GM21447 (cell line): ENCODE measurements at regions not wholly inside any gene's neighbourhood (a gene's known extent, or its start where the extent isn't known, plus 50 kb on each side); places are given as distances from the start of the nearest gene placed in this dataset.
"Not testable (repeated sequence)": the region's sequence is repeated elsewhere in the genome, so short reads cannot be mapped to it uniquely, and the experiment has no call there.

ENCODE experiments used
- ATAC-seq: cut with Tn5 transposase; IDR thresholded peaks from one replicate; pipeline ENCODE4 v1.9.1; 2021; ENCODE audit not compliant: unreplicated experiment

DNA sequence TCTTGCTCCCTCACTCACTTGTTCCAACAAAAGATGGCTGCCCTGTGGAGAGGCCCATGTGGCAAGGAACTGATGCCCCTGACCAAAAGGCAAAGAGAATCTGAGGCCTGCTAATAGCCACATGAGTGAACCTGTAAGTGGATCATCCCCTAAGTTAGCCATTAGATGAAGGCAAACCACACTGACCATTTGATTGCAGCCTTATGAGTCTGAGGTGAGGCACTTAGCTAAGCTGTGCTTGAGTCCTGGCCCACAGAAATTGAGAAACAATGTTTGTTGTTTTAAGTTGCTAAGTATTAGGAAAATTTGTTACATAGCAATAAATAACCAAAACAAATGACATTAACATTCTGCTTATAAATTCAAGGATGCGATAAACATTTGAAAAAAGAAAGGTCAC is 100.1 kb upstream of the BET1 start:
- ATAC-seq: no peak

DNA sequence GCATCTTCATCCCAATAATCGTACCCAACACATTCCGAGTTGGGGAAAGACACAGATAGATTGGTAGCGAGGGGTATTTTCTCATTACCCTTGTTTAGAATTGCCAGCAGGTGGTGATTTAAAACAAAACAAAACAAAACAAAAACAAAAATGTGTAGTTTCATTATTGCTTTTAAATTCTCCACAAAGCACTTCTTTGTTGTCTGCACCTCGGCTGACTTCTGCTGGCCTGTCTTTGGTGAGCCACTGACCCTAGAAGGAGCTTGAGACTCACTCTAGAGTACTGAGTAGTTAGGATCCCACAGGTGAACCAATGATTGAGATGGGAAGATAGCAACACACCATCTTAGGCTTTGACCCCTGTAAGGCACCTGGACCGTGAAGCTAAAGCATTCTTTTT is 105.4 kb upstream of the BET1 start:
- ATAC-seq: no peak

DNA sequence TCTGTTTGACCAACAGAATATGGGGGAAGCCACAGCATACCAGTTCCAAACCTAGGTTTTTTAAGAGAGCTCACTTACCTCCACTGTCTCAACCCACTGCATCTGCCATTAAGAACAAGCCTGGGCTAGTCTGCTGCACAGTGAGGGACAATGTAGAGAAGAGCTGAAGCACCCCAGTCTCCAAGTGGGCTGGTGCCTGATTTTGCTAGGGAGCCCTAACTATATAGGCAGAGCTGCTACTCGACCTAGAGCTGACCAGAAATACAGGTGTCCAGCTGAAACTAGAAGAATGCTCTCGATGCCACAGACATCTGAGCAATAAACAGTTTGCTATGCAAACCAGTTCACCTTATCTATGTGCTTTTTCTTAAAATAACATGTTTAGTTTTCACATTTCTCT is 106.9 kb upstream of the BET1 start:
- no peak for ATAC-seq

DNA sequence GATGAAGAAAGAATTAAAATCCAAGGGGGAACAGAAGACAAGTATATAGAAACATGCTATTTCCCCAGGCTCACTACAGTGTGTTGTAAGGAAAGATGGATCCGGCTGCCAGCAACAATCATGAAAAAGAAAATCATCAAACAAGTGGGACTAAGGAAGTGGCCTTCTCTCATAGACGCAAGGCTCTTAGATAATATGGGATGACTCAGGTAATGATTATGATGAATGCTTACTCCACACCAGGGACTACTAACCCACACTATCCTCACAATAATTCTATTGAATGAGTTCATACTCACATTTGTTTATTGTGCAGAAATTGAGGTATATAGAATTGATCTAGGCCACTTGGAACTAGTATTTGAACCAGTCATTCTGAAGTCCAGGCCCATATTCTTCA is 111.2 kb upstream of the BET1 start:
- no peak for ATAC-seq

DNA sequence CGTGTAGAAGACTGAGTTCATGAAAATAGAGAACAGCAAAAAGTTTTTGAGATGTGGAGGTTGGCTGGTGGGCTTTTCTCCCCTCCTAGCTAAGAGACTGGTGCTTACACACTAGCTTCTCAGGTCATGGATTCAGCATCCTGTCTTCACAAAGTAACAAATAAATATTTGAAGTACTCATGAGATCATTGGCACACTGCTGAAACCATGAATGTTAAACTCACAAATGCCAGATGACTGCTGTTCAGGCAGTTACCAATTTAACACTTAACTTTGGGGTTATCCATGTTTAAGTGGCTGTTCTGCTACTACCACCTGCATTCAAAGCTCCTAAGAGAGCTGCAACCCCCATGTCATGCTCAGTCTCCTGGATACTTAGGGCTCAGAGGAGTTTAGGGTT is 119.0 kb upstream of the BET1 start:
- no peak for ATAC-seq

DNA sequence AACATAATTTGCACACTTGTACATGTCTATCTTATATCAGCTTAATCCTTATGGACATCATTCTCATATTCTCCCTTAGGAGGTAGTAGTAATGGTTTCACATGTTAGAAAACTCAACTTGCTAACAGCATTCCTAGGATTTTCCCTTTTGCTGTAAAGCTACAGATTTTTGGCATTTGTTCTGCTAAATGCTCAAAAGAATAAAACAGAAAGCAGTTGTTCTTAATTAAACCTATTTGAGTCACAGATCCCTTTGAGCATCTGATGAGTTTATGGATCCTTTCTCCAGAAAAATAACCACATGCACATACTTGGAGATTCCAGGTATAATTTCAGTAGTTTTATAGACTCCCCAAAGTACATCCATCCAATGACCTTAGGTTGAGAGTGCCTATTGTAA is 122.9 kb upstream of the BET1 start:
- ATAC-seq: no peak

DNA sequence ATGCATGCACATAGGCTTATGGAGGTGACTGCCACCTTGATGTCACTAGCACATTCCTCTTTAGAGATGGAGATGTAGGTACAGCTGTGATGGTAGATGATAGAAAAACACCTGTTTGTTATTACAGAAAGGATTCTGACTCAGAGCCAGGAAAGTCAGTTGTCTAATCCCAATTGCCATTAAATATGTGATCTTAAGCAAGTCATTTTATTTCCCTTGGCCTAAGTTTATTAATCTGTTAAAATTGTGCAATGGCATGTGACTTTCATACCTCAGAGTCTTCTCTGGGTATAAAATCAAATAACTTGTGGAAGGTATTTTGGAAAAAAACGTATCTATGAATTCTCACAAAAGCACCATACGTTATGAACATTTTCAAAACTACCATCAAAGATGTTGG is 123.9 kb upstream of the BET1 start:
- ATAC-seq: no peak

DNA sequence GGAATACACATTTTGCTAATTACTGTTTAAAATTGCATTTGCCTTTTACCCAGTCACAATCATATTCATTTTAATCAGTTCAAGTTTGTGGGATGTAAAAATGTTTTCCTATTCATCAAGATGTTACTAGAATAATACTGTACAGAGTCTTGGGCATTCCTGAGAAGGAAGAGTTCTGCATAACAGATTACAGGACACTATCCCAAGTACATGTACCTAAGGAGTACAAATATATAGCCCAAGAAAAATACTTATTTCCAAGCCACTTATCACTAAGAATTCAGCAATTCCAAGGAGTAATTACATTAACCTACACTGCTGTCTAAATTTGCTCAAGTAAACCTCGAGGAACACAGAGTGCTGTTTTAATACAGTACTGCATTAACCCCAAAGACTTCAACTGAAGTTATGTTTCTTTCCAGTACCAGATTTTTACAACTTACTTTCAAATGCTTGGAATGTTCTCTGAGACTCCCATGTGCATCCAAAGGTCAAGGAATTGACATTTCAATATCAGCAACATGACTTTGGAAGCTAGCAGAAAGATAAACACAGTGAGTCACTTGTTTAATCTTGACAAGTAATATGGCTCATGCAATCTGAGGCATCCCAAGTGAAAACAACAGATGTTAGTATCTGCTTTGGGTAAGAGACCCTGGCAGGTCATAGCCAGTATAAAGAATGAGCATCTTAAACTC is 125.4 kb upstream of the BET1 start:
- ATAC-seq: no peak

DNA sequence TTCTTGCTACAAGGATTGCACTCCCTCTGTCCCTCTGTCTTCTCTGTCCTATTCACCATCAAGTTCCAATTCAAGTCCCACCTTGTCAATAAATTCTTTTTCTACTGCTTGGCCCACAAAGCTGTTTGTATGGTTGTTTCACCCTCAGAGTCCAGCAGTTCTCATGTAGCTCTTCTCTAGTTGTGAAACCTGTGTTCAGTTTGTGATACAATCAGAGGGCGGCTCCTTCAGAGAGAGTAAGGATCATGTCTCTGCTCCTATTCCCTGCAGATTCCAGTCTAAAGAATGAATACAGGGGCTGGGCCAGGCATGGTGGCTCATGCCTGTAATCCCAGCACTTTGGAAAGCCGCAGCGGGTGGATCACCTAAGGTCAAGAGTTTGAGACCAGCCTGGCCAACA is 126.6 kb upstream of the BET1 start:
- no peak for ATAC-seq

DNA sequence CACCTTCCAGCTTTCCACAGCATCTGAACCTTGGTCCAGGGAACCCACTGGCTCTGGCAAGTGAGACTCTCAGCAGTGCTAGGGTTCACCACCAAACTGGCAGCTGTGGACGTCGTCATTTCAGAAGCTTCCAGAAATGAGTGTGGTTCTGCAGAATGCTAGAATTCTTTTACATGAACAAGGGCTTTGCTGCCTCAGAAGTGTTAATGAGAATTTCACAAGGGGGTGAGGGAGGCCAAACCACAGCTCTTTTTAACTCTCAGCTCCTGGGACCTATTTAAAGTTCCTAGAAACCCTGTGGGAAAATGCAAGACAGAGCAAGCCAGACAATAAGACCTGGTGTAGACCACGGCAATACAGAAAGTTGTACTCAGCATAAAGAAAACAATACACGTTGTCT is 129.3 kb upstream of the BET1 start:
- no peak for ATAC-seq

DNA sequence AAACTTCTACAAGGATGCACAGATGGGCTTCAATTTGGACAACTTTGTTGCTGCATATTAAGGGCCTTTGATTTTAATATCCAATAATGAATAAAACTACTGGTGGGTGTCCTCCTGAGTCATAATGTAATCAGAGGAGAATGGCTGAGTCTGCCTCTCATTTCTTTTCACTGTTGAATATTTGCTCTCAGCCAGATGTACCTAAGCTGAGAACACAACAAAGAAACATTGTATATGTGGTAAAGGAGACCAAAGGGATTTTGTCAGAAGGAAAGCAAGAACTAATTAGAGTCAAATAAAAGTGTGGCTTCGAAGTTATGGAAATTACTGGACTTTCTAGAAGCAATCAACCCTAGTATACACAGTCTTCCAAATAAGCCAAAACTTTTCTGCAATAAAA is 131.0 kb upstream of the BET1 start:
- no peak for ATAC-seq

DNA sequence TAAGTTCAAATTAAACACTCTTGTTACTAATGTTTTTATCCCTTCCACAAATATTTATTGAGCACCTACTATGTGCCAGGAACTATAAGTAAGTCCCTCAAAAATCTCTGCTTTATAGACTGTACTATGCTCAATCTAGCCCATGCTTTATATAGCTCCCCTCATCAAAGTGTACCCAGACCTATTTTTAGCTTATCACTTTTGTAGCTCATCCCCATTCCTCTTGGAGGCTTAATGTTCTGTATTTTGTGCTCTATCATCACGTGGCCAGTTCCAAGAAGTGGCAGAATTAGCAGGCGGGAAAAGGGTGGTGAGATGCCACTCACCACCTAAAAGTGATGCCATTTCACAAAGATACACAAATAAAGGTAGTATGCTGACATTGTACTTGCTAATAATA is 138.1 kb upstream of the BET1 start:
- no peak for ATAC-seq

DNA sequence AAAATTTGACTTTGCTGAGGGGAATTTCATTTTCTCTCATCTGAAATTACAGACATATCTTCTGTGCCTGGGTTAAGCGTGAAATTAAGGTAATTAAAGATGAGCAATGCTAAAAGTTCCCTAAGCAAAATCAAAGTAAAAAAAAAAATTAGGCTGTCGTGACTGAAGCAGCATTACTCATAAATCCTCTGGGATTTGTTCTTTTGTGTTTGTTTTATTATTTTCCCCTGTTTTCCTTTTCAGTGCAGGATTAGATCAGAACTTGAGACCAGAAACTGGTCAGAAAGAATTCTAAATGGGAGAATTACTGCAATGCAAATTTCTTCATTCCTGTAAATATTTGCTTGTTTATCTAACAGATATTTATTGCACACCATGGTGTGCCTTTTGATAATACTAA is 141.4 kb upstream of the BET1 start:
- ATAC-seq: no peak

DNA sequence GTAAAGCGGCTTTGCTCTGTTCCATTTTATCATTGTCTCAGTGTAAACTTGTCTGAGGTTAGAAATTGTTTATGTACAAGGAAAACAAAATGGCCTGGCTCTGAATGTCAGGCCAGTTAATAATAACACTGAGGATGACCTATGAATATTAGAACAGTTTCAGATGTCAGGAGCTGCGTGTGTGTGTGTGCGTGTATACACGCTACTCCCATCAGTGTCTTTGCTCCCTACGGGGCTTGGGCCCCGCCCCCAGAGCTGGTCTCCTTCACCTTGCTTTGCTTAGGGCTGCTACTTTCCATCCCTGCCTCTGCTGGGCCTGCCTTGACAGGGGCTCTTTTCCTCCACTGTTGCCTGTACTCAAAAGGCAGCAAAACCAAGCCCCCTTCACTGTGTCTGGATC is 142.3 kb upstream of the BET1 start:
- no peak for ATAC-seq

DNA sequence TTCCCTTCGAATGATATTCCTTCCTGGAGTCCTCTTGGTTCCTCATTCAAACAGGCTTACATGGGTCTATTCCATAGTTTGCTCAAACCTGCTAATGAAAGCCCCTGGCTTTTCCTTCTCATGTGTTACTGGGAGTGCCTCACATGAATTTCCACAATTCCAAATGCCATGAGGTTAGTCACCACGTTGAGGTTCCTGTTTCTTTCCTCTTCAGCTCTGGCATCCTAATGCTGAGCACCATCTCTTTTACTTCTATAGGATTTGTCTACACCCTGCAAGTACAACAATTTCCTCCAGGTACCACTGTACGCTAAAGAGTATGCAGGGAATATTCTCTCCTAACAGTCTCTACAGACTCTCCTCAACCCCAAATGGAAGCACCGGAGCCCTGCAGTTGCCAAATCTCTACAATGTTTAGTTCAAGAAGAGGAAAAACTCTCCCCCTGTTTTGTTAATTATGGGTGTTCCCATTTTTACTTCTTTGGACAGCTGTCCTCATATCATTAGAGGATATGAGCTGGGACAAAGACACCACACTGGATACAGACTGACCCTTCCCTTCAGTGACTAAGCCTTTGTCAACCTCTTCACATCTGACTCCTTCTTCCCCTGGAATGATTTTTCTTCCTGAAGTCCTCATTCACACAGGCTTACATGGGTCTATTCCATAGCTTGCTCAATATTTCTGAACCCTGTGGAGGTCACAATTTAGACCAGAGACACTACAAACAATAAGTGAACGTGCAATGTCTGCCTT is 145.8 kb upstream of the BET1 start:
- ATAC-seq: no peak

DNA sequence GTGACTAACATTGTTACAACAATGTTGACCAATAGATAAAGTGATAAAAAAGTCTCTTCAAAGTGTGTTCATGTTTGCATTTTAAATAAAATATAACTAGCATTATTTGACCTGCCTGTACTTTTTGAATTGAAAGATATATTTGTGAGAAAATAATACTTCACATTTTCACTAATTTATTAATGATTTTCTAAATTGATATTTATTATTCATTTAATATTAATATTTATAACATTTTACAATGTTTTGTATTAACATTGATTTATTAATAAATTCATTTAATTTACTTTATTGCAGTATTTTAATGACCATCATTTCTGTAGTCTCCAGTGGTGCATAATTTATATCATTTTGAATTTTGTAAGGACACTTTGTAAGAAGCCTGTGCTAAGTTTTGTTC is 150.0 kb upstream of the BET1 start:
- ATAC-seq: no peak

DNA sequence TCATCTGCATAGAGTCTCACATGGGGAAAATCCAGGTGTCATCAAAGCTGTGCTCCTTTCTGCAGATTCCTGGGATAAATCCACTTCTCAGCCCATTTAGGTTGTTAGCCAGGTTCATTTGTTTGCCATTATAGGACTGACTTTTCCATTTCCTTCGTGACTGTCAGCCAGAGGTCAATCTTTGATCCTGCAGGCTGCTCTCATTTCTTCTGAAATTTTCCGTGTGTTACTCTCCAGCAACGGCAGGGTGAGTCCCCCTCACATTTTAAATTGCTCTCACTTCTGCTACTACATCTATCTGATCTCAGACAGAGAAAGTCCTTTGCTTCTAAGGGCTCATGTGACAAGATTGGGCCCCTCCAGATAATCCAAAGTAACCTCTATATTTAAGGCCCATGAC is 150.7 kb upstream of the BET1 start:
- no peak for ATAC-seq

DNA sequence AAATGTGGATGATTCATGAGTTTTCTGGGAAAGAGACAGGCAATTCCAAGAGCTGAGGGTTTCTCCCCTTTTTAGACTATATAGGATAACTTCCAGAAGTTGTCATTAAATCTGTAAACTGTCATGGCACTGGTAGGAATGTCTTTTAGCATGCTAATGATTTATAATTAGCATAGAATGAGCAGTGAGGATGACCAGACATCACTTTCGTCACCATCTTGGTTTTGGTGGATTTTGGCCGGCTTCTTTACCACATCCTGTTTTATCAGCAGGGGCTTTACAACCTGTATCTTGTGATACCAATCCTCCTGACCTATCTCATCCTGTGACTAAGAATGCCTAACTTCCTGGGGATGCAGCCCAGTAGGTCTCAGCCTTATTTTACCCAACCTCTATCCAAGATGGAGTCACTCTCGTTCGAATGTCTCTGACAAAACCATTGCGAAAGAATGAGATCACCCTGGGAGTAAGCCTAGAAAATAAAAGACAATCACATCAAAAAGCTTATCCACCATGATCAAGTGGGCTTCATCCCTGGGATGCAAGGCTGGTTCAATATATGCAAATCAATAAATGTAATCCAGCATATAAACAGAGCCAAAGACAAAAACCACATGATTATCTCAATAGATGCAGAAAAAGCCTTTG is 153.6 kb upstream of the BET1 start:
- not testable (repeated sequence) for ATAC-seq

DNA sequence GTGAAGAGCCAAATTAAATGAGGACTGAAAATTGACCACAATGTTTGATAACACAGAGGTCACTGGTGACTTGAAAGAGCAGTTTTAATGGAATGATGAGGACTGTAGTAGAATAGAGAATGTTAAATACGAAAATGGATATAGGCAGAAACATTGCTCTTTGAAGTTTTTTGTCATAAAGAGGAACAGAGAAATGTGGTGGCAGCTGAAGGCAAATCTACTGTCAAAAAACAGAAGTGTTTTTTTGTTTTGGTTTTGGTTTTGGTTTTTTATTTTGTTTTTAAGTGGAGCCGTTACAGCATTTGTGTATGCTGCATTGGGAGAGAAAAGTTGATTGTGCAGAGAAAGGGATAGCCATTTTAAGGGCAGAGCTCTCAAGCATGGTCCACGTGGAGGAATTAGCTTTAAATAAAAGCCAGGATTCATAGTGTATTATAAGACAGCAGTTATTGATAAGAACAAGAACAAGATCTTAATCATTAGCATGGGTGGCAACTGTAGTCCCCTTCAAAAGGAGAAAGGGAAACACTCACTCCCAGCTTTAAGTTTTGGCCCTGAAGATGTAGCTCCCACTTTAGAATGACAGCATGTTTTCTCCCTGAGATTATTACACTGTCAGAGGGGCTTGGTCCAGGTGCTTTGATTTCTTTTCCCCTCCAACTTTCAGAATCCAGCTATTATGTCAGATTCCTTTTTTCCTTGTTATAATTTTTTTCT is 156.7 kb upstream of the BET1 start:
- ATAC-seq: peak; percentile 98

DNA sequence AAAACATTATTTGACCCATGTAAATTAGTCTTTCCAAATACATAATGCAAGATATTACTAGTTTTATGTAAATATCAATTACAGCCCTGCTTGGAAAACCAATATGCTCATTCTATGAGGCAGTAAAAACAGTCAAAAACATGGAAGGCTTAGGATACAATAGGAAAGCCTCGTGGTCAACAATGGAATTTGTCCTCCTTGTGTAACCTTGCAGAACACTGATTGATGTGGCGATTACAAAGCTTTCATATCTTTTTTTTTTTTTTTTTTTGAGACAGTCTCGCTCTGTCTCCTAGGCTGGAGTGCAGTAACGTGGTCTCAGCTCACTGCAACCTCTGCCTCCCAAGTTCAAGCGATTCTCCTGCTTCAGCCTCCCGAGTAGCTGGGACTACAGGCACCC is 157.3 kb upstream of the BET1 start:
- ATAC-seq: no peak

DNA sequence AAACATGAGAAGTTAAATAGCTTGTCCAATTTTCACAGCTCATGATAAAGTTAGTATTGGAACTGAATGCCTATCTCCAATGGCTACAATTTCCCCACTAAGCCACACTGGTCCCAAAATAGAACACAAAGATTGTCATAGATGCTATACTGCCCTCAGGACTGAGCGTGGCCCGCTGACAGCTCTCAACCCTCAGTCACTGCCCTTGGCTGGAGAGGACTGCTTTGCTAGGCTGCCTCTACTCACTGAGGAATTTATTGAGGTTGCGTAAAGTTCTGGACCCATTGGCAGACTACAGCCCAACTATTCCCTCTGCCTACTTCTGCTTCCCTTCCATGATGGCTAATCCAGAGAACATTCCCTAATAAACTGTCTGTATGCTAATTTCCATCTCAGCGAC is 165.5 kb upstream of the BET1 start:
- ATAC-seq: no peak

DNA sequence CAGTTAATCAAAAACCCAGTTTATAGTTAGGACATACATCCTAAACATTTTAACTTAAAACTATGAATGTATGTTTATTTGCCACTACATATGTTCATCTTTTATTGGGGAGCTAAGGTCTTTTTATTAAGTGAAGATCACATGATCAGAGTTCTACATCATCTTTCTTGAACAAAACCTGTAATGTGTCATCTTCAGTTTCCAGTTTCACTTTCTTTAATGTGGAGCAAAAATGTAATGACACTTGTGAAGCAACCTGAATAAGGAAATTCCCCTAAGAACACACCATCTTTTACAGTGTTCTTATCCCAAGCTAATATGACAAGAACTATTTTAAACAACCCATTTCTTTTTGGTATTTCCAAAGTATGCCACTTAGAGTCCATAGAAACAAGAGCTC is 166.7 kb upstream of the BET1 start:
- peak; percentile 84 for ATAC-seq
